B cell (primary cell): ENCODE measurements at regions not wholly inside any gene's neighbourhood (a gene's known extent, or its start where the extent isn't known, plus 50 kb on each side); places are given as distances from the start of the nearest gene placed in this dataset.

Experiments used
- ATAC-seq: fragments of 200-7000 bp; cut with Tn5 transposase; one replicate; pipeline ENCODE4 v1.10.0; 2021; ENCODE audit warnings: low read depth, mild to moderate bottlenecking, moderate number of reproducible peaks, moderate library complexity
- CTCF ChIA-PET: fragments of 350-600 bp; sonication (Branson Sonifier 250); formaldehyde crosslinking; loops from one replicate; lab custom pipeline; 2021; ENCODE audit warnings: antibody characterized with exemption, inconsistent platforms; lab: Charles Lee
- POLR2A ChIA-PET: fragments of 350-600 bp; sonication (Branson Sonifier 250); formaldehyde crosslinking; loops from one replicate; lab custom pipeline; 2021; ENCODE audit warnings: antibody characterized with exemption; lab: Charles Lee
- DNase-seq: peaks from one replicate; pipeline ENCODE4 v3.0.0; 2013
- H2AFZ ChIP-seq: 2 replicates; pipeline ENCODE4 v1.6.1; 2012; ENCODE audit warnings: mild to moderate bottlenecking, low read depth, low read length; ENCODE audit not compliant: insufficient read depth, poor library complexity, severe bottlenecking
- H3K27ac ChIP-seq, 2 donors: 1 replicate in 1 of 2; 2 replicates in 1 of 2; pipeline ENCODE4 v1.5.1; 2012 to 2013; ENCODE audit warnings: low read length in 2 of 2, mild to moderate bottlenecking in 2 of 2, moderate library complexity in 1 of 2
- H3K27me3 ChIP-seq, 4 experiments: fragments of 200-600 bp in 1 of 4; sonication (generic) in 1 of 4; replicated peaks in 1 of 4; 1 replicate in 2 of 4; 2 replicates in 2 of 4; pipeline versions ENCODE4 v1.6.1 to v1.7.0; 2013 to 2016; ENCODE audit warnings: low read length in 3 of 4, mild to moderate bottlenecking in 2 of 4, mixed read lengths in 1 of 4, moderate library complexity in 1 of 4; ENCODE audit not compliant: insufficient read depth in 4 of 4, control insufficient read depth in 3 of 4; ENCODE audit errors: control extremely low read depth in 1 of 4
- H3K36me3 ChIP-seq, 2 experiments: replicated peaks in 1 of 2; 1 replicate in 1 of 2; 2 replicates in 1 of 2; pipeline versions ENCODE4 v1.6.1 to v1.7.1; 2013; ENCODE audit warnings: low read length in 1 of 2; ENCODE audit not compliant: insufficient read depth in 2 of 2, control insufficient read depth in 1 of 2; ENCODE audit errors: control extremely low read depth in 1 of 2, extremely low read depth in 1 of 2
- H3K4me1 ChIP-seq, 2 donors: fragments of 200-600 bp in 1 of 2; sonication (generic) in 1 of 2; 1 replicate in 1 of 2; 2 replicates in 1 of 2; pipeline versions ENCODE4 v1.5.1 to v1.6.1; 2013 to 2017; ENCODE audit warnings: low read length in 2 of 2; ENCODE audit not compliant: control insufficient read depth in 2 of 2, insufficient read depth in 2 of 2
- H3K4me2 ChIP-seq: replicated peaks from 2 replicates; pipeline ENCODE3; 2012; ENCODE audit warnings: mild to moderate bottlenecking, low read depth, low read length; ENCODE audit not compliant: poor library complexity, severe bottlenecking
- H3K4me3 ChIP-seq, 5 experiments: fragments of 200-600 bp in 1 of 5; sonication (generic) in 1 of 5; 1 replicate in 3 of 5; 2 replicates in 2 of 5; pipeline versions ENCODE4 v1.5.1 to v1.7.0; 2011 to 2016; ENCODE audit warnings: low read length in 4 of 5, mild to moderate bottlenecking in 4 of 5, low read depth in 2 of 5, control low read depth in 1 of 5, moderate library complexity in 1 of 5; ENCODE audit not compliant: insufficient read depth in 1 of 5; ENCODE audit errors: control extremely low read depth in 1 of 5, extremely low read depth in 1 of 5
- H3K79me2 ChIP-seq: fragments of 200-600 bp; sonication (generic); one replicate; pipeline ENCODE4 v1.6.0; 2016; ENCODE audit warnings: low read length; ENCODE audit not compliant: control insufficient read depth, insufficient read depth
- H3K9ac ChIP-seq: fragments of 200-600 bp; sonication (generic); 2 replicates; pipeline ENCODE4 v1.6.1; 2017; ENCODE audit warnings: mild to moderate bottlenecking, low read length, moderate library complexity
- H3K9me3 ChIP-seq, 3 donors: one replicate each; pipeline versions ENCODE4 v1.6.1 to v1.7.1; 2013; ENCODE audit warnings: low read length in 2 of 3; ENCODE audit not compliant: control insufficient read depth in 2 of 3, insufficient read depth in 1 of 3; ENCODE audit errors: control extremely low read depth in 1 of 3
- H4K20me1 ChIP-seq: 2 replicates; pipeline ENCODE4 v1.6.0; 2012; ENCODE audit warnings: mild to moderate bottlenecking, low read length; ENCODE audit not compliant: insufficient read depth, control insufficient read depth, poor library complexity, severe bottlenecking
- H3K27ac Mint-ChIP-seq: one replicate; pipeline ENCODE4 v1.8.0; 2021; ENCODE audit warnings: mixed read lengths
- H3K27me3 Mint-ChIP-seq: one replicate; pipeline ENCODE4 v1.8.0; 2021; ENCODE audit warnings: mixed read lengths
- H3K4me1 Mint-ChIP-seq: one replicate; pipeline ENCODE4 v1.8.0; 2021; ENCODE audit warnings: mixed read lengths
- H3K4me3 Mint-ChIP-seq: one replicate; pipeline ENCODE4 v1.8.0; 2021; ENCODE audit warnings: mixed read lengths
- H3K9me3 Mint-ChIP-seq: one replicate; pipeline ENCODE4 v1.8.0; 2022; ENCODE audit warnings: mixed read lengths; ENCODE audit not compliant: insufficient read depth
- CTCF ChIP-seq: fragments of 200-600 bp; IDR thresholded peaks from one replicate; pipeline ENCODE4 v1.8.0; 2022; ENCODE audit warnings: antibody characterized with exemption, mild to moderate bottlenecking
- EZH2 ChIP-seq: IDR thresholded peaks from 2 replicates; pipeline ENCODE4 v1.6.1; 2012; ENCODE audit warnings: borderline replicate concordance, low read depth, mild to moderate bottlenecking, moderate library complexity, low read length; ENCODE audit not compliant: insufficient read depth, poor library complexity, severe bottlenecking
- WGBS: methylation state at CpG from one replicate; pipeline ENCODE4 v1.1.5; 2013; ENCODE audit warnings: missing lambda C conversion rate; ENCODE audit not compliant: insufficient coverage; 5-methylcytosine and 5-hydroxymethylcytosine counted together
- intact Hi-C: fragments of 100-400 bp; cut with micrococcal nuclease; formaldehyde crosslinking; loops from one replicate; pipeline ENCODE4 v1.10.0; 2022

GRCh38 chr5:152136321-152136720, 211.7 kb upstream of the GLRA1 start:
- POLR2A ChIA-PET, result no interaction called here
- intact Hi-C loops, result no loop called here
- 96% methylated on average over 6 of the region's 6 CpGs for WGBS

GRCh38 chr5:152135827-152136226, 211.2 kb upstream of the GLRA1 start:
- POLR2A ChIA-PET, result no interaction called here
- H3K27me3 Mint-ChIP-seq, result peaks cover 11% of the 10 kb centered on the region

More at GRCh38 chr5:152136321-152136720, 211.7 kb upstream of the GLRA1 start:
- Mint-ChIP-seq H3K9me3 (no peaks in the 10 kb centered on the region), H3K4me3 (no peak overlapping the region), H3K4me1 (no peaks in the 10 kb centered on the region), H3K27ac (no peak overlapping the region), H3K27me3 (peaks cover 11% of the 10 kb centered on the region)
- no peaks in the 10 kb centered on the region for H3K27me3 ChIP-seq
- no peaks in the 10 kb centered on the region for H3K4me1 ChIP-seq
- H3K4me2 ChIP-seq, result no peak overlapping the region
- no peak for DNase-seq
- H3K36me3 ChIP-seq, result no peaks in the 10 kb centered on the region
- no peak overlapping the region for H3K4me3 ChIP-seq
- H2AFZ ChIP-seq, result no peak overlapping the region
- no peak overlapping the region for H3K9ac ChIP-seq
- H4K20me1 ChIP-seq, result no peaks in the 10 kb centered on the region
- no peaks in the 10 kb centered on the region for H3K79me2 ChIP-seq
- TF ChIP-seq CTCF, result no peak
- TF ChIP-seq EZH2, result no peak
- CTCF ChIA-PET, result interaction anchor here (1.3 kb wide), 1 partner anchor 311 kb away, joined by 3 read pairs; no protein-coding TSS in a partner anchor
- ATAC-seq, result no peak
- no peaks in the 10 kb centered on the region for H3K9me3 ChIP-seq
- no peak overlapping the region for H3K27ac ChIP-seq

More at GRCh38 chr5:152135827-152136226, 211.2 kb upstream of the GLRA1 start:
- Histone ChIP-seq H3K9me3 (no peaks in the 10 kb centered on the region), H3K79me2 (no peaks in the 10 kb centered on the region), H3K27me3 (no peaks in the 10 kb centered on the region), H4K20me1 (no peaks in the 10 kb centered on the region), H3K27ac (no peak overlapping the region), H3K4me2 (no peak overlapping the region), H3K36me3 (no peaks in the 10 kb centered on the region), H3K4me1 (no peaks in the 10 kb centered on the region), H3K4me3 (no peak overlapping the region), H3K9ac (no peak overlapping the region), H2AFZ (no peak overlapping the region)
- 49% methylated on average over 2 of the region's 2 CpGs for WGBS
- ATAC-seq, result no peak
- intact Hi-C loops, result no loop called here
- Mint-ChIP-seq H3K9me3 (no peaks in the 10 kb centered on the region), H3K4me1 (no peaks in the 10 kb centered on the region), H3K27ac (no peak overlapping the region), H3K4me3 (no peak overlapping the region)
- CTCF ChIA-PET, result interaction anchor here (2.5 kb wide), 1 partner anchor 8 kb away, joined by 6 read pairs; no protein-coding TSS in a partner anchor
- TF ChIP-seq EZH2 (no peak), CTCF (no peak)
- no peak for DNase-seq
